K562 (cell line): ENCODE measurements at regions not wholly inside any gene's neighbourhood (a gene's known extent, or its start where the extent isn't known, plus 50 kb on each side); places are given as distances from the start of the nearest gene placed in this dataset.

Source experiments
- ATAC-seq: fragments of 200-7000 bp; cut with Tn5 transposase; 3 replicates; pipeline ENCODE4 v1.9.1; 2020; ENCODE audit warnings: moderate library complexity
- BruUV-seq: library from RNA; stranded (reverse); fragments of 400-500 nt; replicated peaks from 2 replicates; lab custom pipeline; 2021; lab: Mats Ljungman, UMichigan
- CTCF ChIA-PET: fragments of 300-600 bp; formaldehyde crosslinking; extraction: SDS; loops from one replicate; lab custom pipeline; 2021; ENCODE audit warnings: low intra/inter-chr PET ratio; lab: Yijun Ruan, JAX
- POLR2A ChIA-PET: fragments of 300-600, 350-650 bp; sonication (Branson Sonifier 250); formaldehyde crosslinking; extraction: SDS; loops from one replicate; lab custom pipeline; 2021; ENCODE audit warnings: antibody characterized with exemption, inconsistent platforms; lab: Yijun Ruan, JAX
- DNase-seq, 4 experiments: peaks; one replicate each; pipeline versions ENCODE4 v3.0.0 to v3.0.0-alpha.2; 2011 to 2018; ENCODE audit warnings: low spot score in 3 of 4, mixed read lengths in 3 of 4; ENCODE audit errors: extremely low read depth in 1 of 4
- FAIRE-seq: peaks from 2 replicates; lab custom pipeline; 2011; peaks lifted over from hg19 to GRCh38; lab: Jason Lieb, UNC
- H2AFZ ChIP-seq: 2 replicates; pipeline ENCODE4 v1.6.0; 2011; ENCODE audit warnings: low read depth, low read length, control low read depth, inconsistent platforms
- H3K27ac ChIP-seq: fragments of 200-600 bp; 3 replicates; pipeline ENCODE4 v1.8.0; 2011; ENCODE audit warnings: low read depth, mild to moderate bottlenecking, control low read depth, inconsistent platforms, low read length, moderate library complexity, mixed read lengths; ENCODE audit errors: extremely low read depth
- H3K27me3 ChIP-seq, 2 experiments: fragments of 300-600 bp in 1 of 2; 2 replicates in 1 of 2; 3 replicates in 1 of 2; pipeline versions ENCODE4 v1.6.0 to v1.8.0; 2011; ENCODE audit warnings: inconsistent platforms in 2 of 2, low read length in 2 of 2, mild to moderate bottlenecking in 1 of 2, mixed read lengths in 1 of 2, moderate library complexity in 1 of 2; ENCODE audit not compliant: control insufficient read depth in 2 of 2, insufficient read depth in 2 of 2
- H3K36me3 ChIP-seq: fragments of 300-600 bp; 3 replicates; pipeline ENCODE4 v1.8.0; 2011; ENCODE audit warnings: mild to moderate bottlenecking, low read length, inconsistent platforms; ENCODE audit not compliant: control insufficient read depth, insufficient read depth
- H3K4me1 ChIP-seq, 2 experiments: fragments of 200-600 bp in 1 of 2; replicated peaks in 1 of 2; 2 replicates in 1 of 2; 3 replicates in 1 of 2; pipeline versions ENCODE4 v1.5.1 to v1.8.0; 2011; ENCODE audit warnings: inconsistent platforms in 2 of 2, low read length in 2 of 2, mild to moderate bottlenecking in 1 of 2, mixed read lengths in 1 of 2, moderate library complexity in 1 of 2; ENCODE audit not compliant: control insufficient read depth in 2 of 2, insufficient read depth in 2 of 2
- H3K4me2 ChIP-seq: 2 replicates; pipeline ENCODE4 v1.6.1; 2011; ENCODE audit warnings: low read length, control low read depth, inconsistent platforms, mixed read lengths; ENCODE audit not compliant: insufficient read depth
- H3K4me3 ChIP-seq: fragments of 200-600 bp; sonication (generic), shearing (Covaris generic); 2 replicates; pipeline ENCODE4 v1.5.1; 2016; ENCODE audit warnings: control low read depth, inconsistent platforms
- H3K79me2 ChIP-seq: fragments of 200-600 bp; 3 replicates; pipeline ENCODE4 v1.8.0; 2011; ENCODE audit warnings: low read length, inconsistent platforms; ENCODE audit not compliant: control insufficient read depth, insufficient read depth
- H3K9ac ChIP-seq, 2 experiments: 2 replicates each; pipeline versions ENCODE4 v1.6.0 to v1.6.1; 2011; ENCODE audit warnings: low read depth in 2 of 2, low read length in 2 of 2, control low read depth in 1 of 2, inconsistent platforms in 1 of 2, mild to moderate bottlenecking in 1 of 2, mixed read lengths in 1 of 2; ENCODE audit not compliant: insufficient read depth in 1 of 2
- H3K9me1 ChIP-seq: one replicate; pipeline ENCODE4 v1.6.0; 2011; ENCODE audit warnings: inconsistent platforms, mild to moderate bottlenecking, low read length, moderate library complexity; ENCODE audit not compliant: control insufficient read depth, insufficient read depth
- H3K9me3 ChIP-seq: replicated peaks from 2 replicates; pipeline ENCODE4 v1.5.1; 2011; ENCODE audit warnings: low read depth, low read length, inconsistent platforms; ENCODE audit not compliant: control insufficient read depth, insufficient read depth
- H4K20me1 ChIP-seq: replicated peaks from 2 replicates; pipeline ENCODE4 v1.6.1; 2011; ENCODE audit warnings: low read length, inconsistent platforms, mixed read lengths; ENCODE audit not compliant: control insufficient read depth, insufficient read depth
- ATF1 ChIP-seq, 2 experiments: fragments of 450-650 bp in 1 of 2; IDR thresholded peaks; 2 replicates each; pipeline ENCODE4 v1.6.1; 2016; ENCODE audit warnings: missing compliant biosample characterization in 1 of 2, missing genetic modification characterization in 1 of 2
- CBX3 ChIP-seq, 2 experiments: IDR thresholded peaks; 1 replicate in 1 of 2; 2 replicates in 1 of 2; pipeline ENCODE4 v1.6.1; 2012; ENCODE audit warnings: inconsistent platforms in 2 of 2, low read length in 2 of 2, borderline replicate concordance in 1 of 2, control low read depth in 1 of 2
- CBX5 ChIP-seq: IDR thresholded peaks from 2 replicates; pipeline ENCODE4 v1.6.1; 2014; ENCODE audit warnings: low read depth, borderline replicate concordance
- CHD2 ChIP-seq: IDR thresholded peaks from 2 replicates; pipeline ENCODE4 v1.6.1; 2011; ENCODE audit warnings: low read depth, low read length
- CXXC5 ChIP-seq: fragments of 250-450 bp; sonication (Bioruptor Pico); IDR thresholded peaks from 2 replicates; pipeline ENCODE4 v1.8.0; 2022; ENCODE audit warnings: inconsistent platforms, mild to moderate bottlenecking, moderate library complexity
- DACH1 ChIP-seq: fragments of 450-650 bp; IDR thresholded peaks from 2 replicates; pipeline ENCODE4 v1.6.1; 2018; ENCODE audit not compliant: partially characterized antibody
- EP400 ChIP-seq: fragments of 450-650 bp; IDR thresholded peaks from 2 replicates; pipeline ENCODE4 v1.6.1; 2017; ENCODE audit warnings: antibody characterized with exemption, mild to moderate bottlenecking, moderate library complexity
- FIP1L1 ChIP-seq: fragments of 200-400 bp; formaldehyde crosslinking; IDR thresholded peaks from 2 replicates; pipeline ENCODE4 v1.6.1; 2018; ENCODE audit warnings: mild to moderate bottlenecking, low read depth, low read length; ENCODE audit not compliant: poor library complexity, severe bottlenecking
- FOXO4 ChIP-seq: fragments of 450-650 bp; formaldehyde crosslinking; IDR thresholded peaks from 2 replicates; pipeline ENCODE4 v1.4.0; 2020; ENCODE audit warnings: mild to moderate bottlenecking, moderate library complexity
- HDGF ChIP-seq: fragments of 450-650 bp; IDR thresholded peaks from 2 replicates; pipeline ENCODE4 v1.6.1; 2016
- MLX ChIP-seq, 2 experiments: fragments of 450-650 bp in 1 of 2; sonication (generic) in 1 of 2; formaldehyde crosslinking; conservative IDR thresholded peaks; 2 replicates each; pipeline versions ENCODE4 v1.4.0 to v1.8.1; 2020 to 2022; ENCODE audit warnings: mild to moderate bottlenecking in 1 of 2, missing genetic modification reagents in 1 of 2
- MNT ChIP-seq, 2 experiments: fragments of 450-650 bp; conservative IDR thresholded peaks; 2 replicates each; pipeline ENCODE4 v1.6.1; 2017; ENCODE audit warnings: mild to moderate bottlenecking in 2 of 2, moderate library complexity in 2 of 2
- NFE2 ChIP-seq: IDR thresholded peaks from 2 replicates; pipeline ENCODE4 v1.6.1; 2014; ENCODE audit warnings: antibody characterized with exemption, low read depth
- PRMT5 ChIP-seq: sonication (generic); formaldehyde crosslinking; IDR thresholded peaks from 2 replicates; pipeline ENCODE4 v1.5.0; 2020; ENCODE audit warnings: missing genetic modification reagents
- XRCC3 ChIP-seq: fragments of 450-650 bp; IDR thresholded peaks from 2 replicates; pipeline ENCODE4 v1.6.1; 2017; ENCODE audit warnings: mild to moderate bottlenecking, moderate library complexity
- ZBTB33 ChIP-seq: sonication (generic); formaldehyde crosslinking; IDR thresholded peaks from 2 replicates; pipeline ENCODE4 v1.8.1; 2023; ENCODE audit warnings: mild to moderate bottlenecking, missing genetic modification reagents
- ZNF77 ChIP-seq: fragments of 250-450 bp; sonication (Bioruptor Pico); IDR thresholded peaks from 2 replicates; pipeline ENCODE4 v1.5.0; 2020
- ZNF79 ChIP-seq: fragments of 250-450 bp; sonication (Bioruptor Pico); IDR thresholded peaks from 2 replicates; pipeline ENCODE4 v1.4.0; 2020; ENCODE audit warnings: low read depth, mild to moderate bottlenecking, moderate library complexity
- WGBS: fragments of 100-300 bp; shearing (Covaris generic); methylation state at CpG from one replicate; pipeline ENCODE4 v1.1.6; 2016; ENCODE audit warnings: low coverage, mixed read lengths; ENCODE audit not compliant: insufficient coverage; ENCODE audit errors: missing lambda C conversion rate; 5-methylcytosine and 5-hydroxymethylcytosine counted together
- in situ Hi-C: fragments of 300-500 bp; cut with MboI; formaldehyde crosslinking; loops from 4 replicates; pipeline ENCODE4 v1.15.0; 2018; ENCODE audit warnings: inconsistent platforms, mixed read lengths
- intact Hi-C: fragments of 100-400 bp; cut with micrococcal nuclease; formaldehyde crosslinking; loops from 2 replicates; pipeline ENCODE4 v1.14.2; 2022

GRCh38 chr9:78674874-78675273 lies 377.9 kb downstream of the PSAT1 start:
- Histone ChIP-seq H3K4me3 (no peak overlapping the region), H3K27ac (no peak overlapping the region), H3K9ac (no peak overlapping the region), H3K36me3 (no peaks in the 10 kb centered on the region), H3K27me3 (no peaks in the 10 kb centered on the region), H3K9me1 (no peaks in the 10 kb centered on the region), H3K4me1 (no peaks in the 10 kb centered on the region), H2AFZ (no peak overlapping the region)
- BruUV-seq = no TSS peak
- intact Hi-C loops = no loop called here
- CTCF ChIA-PET = no interaction called here
- DNase-seq (no peak), FAIRE-seq (no peak)
- in situ Hi-C loops = no loop called here
- POLR2A ChIA-PET = no interaction called here
- 0% methylated on average over 2 of the region's 2 CpGs for WGBS
- TF ChIP-seq FOXO4 (CRISPR knock-in tag) (no peak), ZNF77 (CRISPR knock-in tag) (no peak), PRMT5 (no peak), NFE2 (no peak), CBX5 (no peak), ATF1 (CRISPR knock-in tag; IDR thresholded peaks at IDR 0.05) (no peak), ATF1 (tag; IDR thresholded peaks at IDR 0.05) (no peak), CBX3 (IDR thresholded peaks at IDR 0.05; ENCODE audit: borderline replicate concordance in 1 of 2, low read length in 2 of 2) (no peak), MNT (conservative IDR thresholded peaks at IDR 0.05) (no peak), HDGF (no peak), CHD2 (no peak), ZNF79 (CRISPR knock-in tag) (no peak), CXXC5 (CRISPR knock-in tag) (no peak), FIP1L1 (no peak), EP400 (no peak), XRCC3 (no peak), ZBTB33 (CRISPR knock-in tag) (no peak), DACH1 (no peak), MLX (CRISPR knock-in tag; conservative IDR thresholded peaks at IDR 0.05) (no peak)
- TF ChIP-seq, all 486 proteins: peak for 0
- no peak for ATAC-seq
- Histone ChIP-seq H3K4me2 (no peak overlapping the region), H3K9me3 (no peaks in the 10 kb centered on the region), H4K20me1 (no peaks in the 10 kb centered on the region), H3K79me2 (no peaks in the 10 kb centered on the region)
